Tibial nerve (tissue), 4 donors: ENCODE measurements at regions not wholly inside any gene's neighbourhood (a gene's known extent, or its start where the extent isn't known, plus 50 kb on each side); places are given as distances from the start of the nearest gene placed in this dataset.

ENCODE experiments used
- DNase-seq, 2 donors: peaks; one replicate each; pipeline ENCODE4 v3.0.0-alpha.2; 2019; ENCODE audit warnings: low spot score in 2 of 2
- H3K27ac ChIP-seq, 4 donors: fragments of 200-600 bp; sonication (generic) in 3 of 4; one replicate each; pipeline ENCODE4 v1.5.1; 2017 to 2019; ENCODE audit warnings: mild to moderate bottlenecking in 1 of 4
- H3K27me3 ChIP-seq, 2 donors: fragments of 200-600 bp; sonication (generic) in 1 of 2; one replicate each; pipeline versions ENCODE4 v1.5.1 to v1.6.0; 2017 to 2019
- H3K36me3 ChIP-seq, 3 donors: fragments of 200-600 bp; sonication (generic); one replicate each; pipeline ENCODE4 v1.5.1; 2018 to 2019
- H3K4me1 ChIP-seq, 4 donors: fragments of 200-600 bp; sonication (generic) in 3 of 4; one replicate each; pipeline ENCODE4 v1.5.1; 2017 to 2019
- H3K4me3 ChIP-seq, 4 donors: fragments of 200-600 bp; sonication (generic) in 3 of 4; one replicate each; pipeline ENCODE4 v1.5.1; 2017 to 2019; ENCODE audit warnings: mild to moderate bottlenecking in 1 of 4, moderate library complexity in 1 of 4
- H3K9me3 ChIP-seq, 4 donors: fragments of 200-600 bp; sonication (generic) in 3 of 4; one replicate each; pipeline ENCODE4 v1.5.1; 2017 to 2019
- EP300 ChIP-seq, 2 donors: sonication (generic); formaldehyde crosslinking; IDR thresholded peaks; one replicate each; pipeline ENCODE4 v1.6.1; 2017; ENCODE audit warnings: antibody characterized with exemption in 2 of 2, mild to moderate bottlenecking in 1 of 2
- POLR2A ChIP-seq, 2 donors: fragments of 450-650 bp; IDR thresholded peaks; one replicate each; pipeline ENCODE4 v1.6.1; 2017; ENCODE audit warnings: antibody characterized with exemption in 2 of 2, mild to moderate bottlenecking in 2 of 2, moderate library complexity in 2 of 2
- WGBS, 2 donors: methylation state at CpG; one replicate each; pipeline ENCODE4 v1.1.5; 2018; 5-methylcytosine and 5-hydroxymethylcytosine counted together
- TF ChIP-seq, protein P1 (sequence below), 5 experiments: fragments of 200-600 bp in 3 of 5; fragments of 450-650 bp in 2 of 5; sonication (generic) in 3 of 5; IDR thresholded peaks; one replicate each; pipeline ENCODE4 v1.5.1; 2016 to 2019; ENCODE audit warnings: antibody characterized with exemption in 5 of 5, mild to moderate bottlenecking in 3 of 5, moderate library complexity in 2 of 5

DNA sequence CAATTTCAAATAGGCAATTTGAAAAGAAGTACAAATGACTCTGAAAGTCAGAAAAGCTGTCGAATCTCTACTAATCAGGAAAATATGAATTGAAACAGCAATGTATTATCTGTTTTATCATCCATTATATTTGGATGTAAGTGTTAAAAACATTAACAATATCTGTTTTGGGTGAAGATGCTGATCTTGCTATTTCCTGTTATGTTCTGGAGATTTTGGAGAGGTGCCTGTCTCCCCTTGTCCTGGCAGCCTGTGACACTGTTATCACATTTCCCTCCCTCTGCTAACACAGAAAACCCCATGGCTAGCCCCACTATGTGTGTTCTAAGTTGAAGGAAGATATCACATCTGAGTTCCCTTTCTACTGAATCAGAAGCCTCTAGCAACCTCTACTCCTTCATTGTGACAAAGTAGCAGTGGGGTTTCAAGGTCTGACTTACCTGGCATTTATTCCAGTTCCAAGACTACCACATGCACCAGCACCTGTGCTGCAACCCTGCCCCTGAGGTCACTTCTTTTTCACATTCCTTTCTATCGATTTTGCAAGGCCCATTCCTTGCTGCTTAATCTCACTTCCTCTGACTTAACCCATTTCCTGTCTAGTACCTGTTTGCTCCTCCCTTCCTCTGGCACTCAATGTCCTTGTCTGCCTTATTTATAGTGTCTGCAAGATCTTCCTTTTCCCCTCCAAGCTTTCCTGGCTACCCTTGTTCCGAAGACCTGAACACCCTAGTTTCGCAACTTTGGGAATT, 95.5 kb upstream of the COL8A1 start:
- H3K27me3 ChIP-seq: no peaks in the 10 kb centered on the region
- WGBS, 2 donors: 64 to 75% methylated on average over 4 of the region's 4 CpGs
- TF ChIP-seq EP300 (IDR thresholded peaks at IDR 0.05) (no peak), POLR2A (IDR thresholded peaks at IDR 0.05) (no peak)
- TF ChIP-seq, protein P1, sequence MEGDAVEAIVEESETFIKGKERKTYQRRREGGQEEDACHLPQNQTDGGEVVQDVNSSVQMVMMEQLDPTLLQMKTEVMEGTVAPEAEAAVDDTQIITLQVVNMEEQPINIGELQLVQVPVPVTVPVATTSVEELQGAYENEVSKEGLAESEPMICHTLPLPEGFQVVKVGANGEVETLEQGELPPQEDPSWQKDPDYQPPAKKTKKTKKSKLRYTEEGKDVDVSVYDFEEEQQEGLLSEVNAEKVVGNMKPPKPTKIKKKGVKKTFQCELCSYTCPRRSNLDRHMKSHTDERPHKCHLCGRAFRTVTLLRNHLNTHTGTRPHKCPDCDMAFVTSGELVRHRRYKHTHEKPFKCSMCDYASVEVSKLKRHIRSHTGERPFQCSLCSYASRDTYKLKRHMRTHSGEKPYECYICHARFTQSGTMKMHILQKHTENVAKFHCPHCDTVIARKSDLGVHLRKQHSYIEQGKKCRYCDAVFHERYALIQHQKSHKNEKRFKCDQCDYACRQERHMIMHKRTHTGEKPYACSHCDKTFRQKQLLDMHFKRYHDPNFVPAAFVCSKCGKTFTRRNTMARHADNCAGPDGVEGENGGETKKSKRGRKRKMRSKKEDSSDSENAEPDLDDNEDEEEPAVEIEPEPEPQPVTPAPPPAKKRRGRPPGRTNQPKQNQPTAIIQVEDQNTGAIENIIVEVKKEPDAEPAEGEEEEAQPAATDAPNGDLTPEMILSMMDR (IDR thresholded peaks at IDR 0.05): no peak
- no peak overlapping the region for H3K27ac ChIP-seq
- DNase-seq: no peak
- no peak overlapping the region for H3K4me3 ChIP-seq
- no peaks in the 10 kb centered on the region for H3K36me3 ChIP-seq
- H3K9me3 ChIP-seq: no peaks in the 10 kb centered on the region
- H3K4me1 ChIP-seq: peaks cover 0 to 41% (median 10%) of the 10 kb centered on the region in 4 donors

DNA sequence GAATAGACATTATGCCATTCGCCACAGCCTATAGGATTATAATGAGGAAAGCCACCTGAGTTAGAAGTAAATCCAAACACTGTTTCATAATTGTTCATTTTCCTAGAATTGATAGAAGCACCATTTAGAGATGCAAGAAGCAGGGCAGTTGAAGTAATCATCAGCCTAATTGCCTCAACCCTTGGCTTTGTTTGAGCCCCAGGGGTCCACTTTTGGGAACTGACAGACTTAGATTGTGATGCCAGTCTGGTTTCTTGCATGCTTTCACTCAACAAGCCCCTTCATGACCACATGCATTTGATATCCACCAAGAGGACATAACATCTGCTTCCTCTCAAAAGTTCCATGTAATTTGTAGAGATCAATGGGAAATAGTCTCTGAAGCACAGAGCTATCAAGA, 97.2 kb upstream of the COL8A1 start:
- 93 to 98% methylated on average over 1 of the region's 1 CpG for WGBS, 2 donors
- H3K9me3 ChIP-seq: no peaks in the 10 kb centered on the region
- no peak overlapping the region for H3K27ac ChIP-seq
- no peaks in the 10 kb centered on the region for H3K27me3 ChIP-seq
- no peak overlapping the region for H3K4me3 ChIP-seq
- no peak for DNase-seq
- peaks cover 0 to 38% (median 7%) of the 10 kb centered on the region in 4 donors for H3K4me1 ChIP-seq
- TF ChIP-seq POLR2A (IDR thresholded peaks at IDR 0.05) (no peak), EP300 (IDR thresholded peaks at IDR 0.05) (no peak)
- TF ChIP-seq, protein P1 (IDR thresholded peaks at IDR 0.05): no peak
- no peaks in the 10 kb centered on the region for H3K36me3 ChIP-seq

DNA sequence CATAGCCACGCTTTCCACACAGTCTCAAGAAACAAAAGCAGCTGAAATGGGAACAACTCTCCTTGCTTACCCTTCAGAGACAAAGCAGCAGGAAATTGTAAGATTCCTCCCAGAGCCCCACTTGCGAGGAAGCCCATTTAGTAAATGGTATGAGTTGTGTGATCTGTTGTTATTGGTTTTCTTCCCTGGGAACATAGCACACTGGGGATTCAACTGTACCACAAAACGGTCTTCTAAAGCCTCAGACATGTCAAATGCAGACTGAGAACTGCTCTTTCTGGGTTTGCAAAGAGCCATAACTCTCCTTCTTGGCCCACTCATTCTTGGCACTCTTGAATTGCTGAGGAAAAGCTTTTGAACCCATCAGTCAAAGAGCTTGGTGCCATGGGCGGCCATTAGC, 101.0 kb upstream of the COL8A1 start:
- no peaks in the 10 kb centered on the region for H3K9me3 ChIP-seq
- 57 to 69% methylated on average over 4 of the region's 4 CpGs for WGBS, 2 donors
- no peak overlapping the region for H3K4me3 ChIP-seq
- TF ChIP-seq POLR2A (IDR thresholded peaks at IDR 0.05): no peak
- TF ChIP-seq, protein P1 (IDR thresholded peaks at IDR 0.05): no peak
- no peak for TF ChIP-seq EP300 (IDR thresholded peaks at IDR 0.05)
- H3K4me1 ChIP-seq: peaks cover 0 to 12% (median 0%) of the 10 kb centered on the region in 4 donors
- H3K27ac ChIP-seq: peak overlapping the region in 2 of 4 donors; percentile 33 to 66
- H3K36me3 ChIP-seq: no peaks in the 10 kb centered on the region
- DNase-seq: no peak
- H3K27me3 ChIP-seq: no peaks in the 10 kb centered on the region

DNA sequence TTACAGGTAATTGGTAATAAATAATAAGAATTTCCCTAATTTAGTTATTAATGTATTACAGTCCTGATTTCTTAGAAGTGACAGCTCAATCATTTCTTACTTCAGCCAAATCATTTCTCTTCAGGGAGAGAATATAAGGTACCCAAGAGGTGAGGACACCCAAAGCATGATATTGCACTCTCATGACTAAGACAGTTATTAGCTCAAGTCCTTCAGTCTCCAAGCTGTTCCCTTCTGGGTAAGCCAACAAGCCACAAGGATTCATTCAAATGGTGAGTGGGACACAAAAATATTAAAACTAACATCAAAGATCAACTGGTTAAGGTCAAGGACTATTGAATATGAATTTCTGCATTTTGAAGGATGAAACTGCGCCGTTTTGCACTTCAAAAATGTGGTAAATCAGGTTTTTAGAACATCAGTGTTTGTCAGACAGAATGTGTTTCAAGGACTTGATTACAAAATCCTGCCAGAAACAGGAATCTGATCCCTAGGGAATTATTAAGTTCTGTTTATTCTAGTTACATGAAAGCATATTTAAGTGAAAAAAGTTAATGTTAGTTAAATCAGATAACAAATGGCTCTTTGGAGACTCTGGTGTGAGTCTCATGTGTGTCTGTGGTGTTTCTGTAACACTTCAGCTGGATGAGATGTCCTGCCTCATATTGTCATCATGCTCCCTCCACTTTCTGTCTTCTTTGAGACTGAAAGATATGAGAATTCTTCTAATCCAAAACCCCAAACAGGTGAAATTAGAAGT, 101.7 kb upstream of the COL8A1 start:
- DNase-seq: no peak
- Histone ChIP-seq H3K9me3 (no peaks in the 10 kb centered on the region), H3K36me3 (no peaks in the 10 kb centered on the region), H3K27ac (peak overlapping the region in 2 of 4 donors; percentile 33 to 66), H3K4me1 (peaks cover 0 to 12% (median 0%) of the 10 kb centered on the region in 4 donors), H3K4me3 (no peak overlapping the region), H3K27me3 (no peaks in the 10 kb centered on the region)
- no peak for TF ChIP-seq POLR2A (IDR thresholded peaks at IDR 0.05)
- TF ChIP-seq, protein P1 (IDR thresholded peaks at IDR 0.05): no peak
- TF ChIP-seq EP300 (IDR thresholded peaks at IDR 0.05): no peak
- 73 to 85% methylated on average over 2 of the region's 2 CpGs for WGBS, 2 donors
